GM21526 (cell line): ENCODE measurements at regions not wholly inside any gene's neighbourhood (a gene's known extent, or its start where the extent isn't known, plus 50 kb on each side); places are given as distances from the start of the nearest gene placed in this dataset.
"Not testable (repeated sequence)": the region's sequence is repeated elsewhere in the genome, so short reads cannot be mapped to it uniquely, and the experiment has no call there.

ENCODE experiments used
- ATAC-seq: cut with Tn5 transposase; IDR thresholded peaks from one replicate; pipeline ENCODE4 v1.9.1; 2021; ENCODE audit warnings: moderate library complexity; ENCODE audit not compliant: unreplicated experiment, low FRiP score

DNA sequence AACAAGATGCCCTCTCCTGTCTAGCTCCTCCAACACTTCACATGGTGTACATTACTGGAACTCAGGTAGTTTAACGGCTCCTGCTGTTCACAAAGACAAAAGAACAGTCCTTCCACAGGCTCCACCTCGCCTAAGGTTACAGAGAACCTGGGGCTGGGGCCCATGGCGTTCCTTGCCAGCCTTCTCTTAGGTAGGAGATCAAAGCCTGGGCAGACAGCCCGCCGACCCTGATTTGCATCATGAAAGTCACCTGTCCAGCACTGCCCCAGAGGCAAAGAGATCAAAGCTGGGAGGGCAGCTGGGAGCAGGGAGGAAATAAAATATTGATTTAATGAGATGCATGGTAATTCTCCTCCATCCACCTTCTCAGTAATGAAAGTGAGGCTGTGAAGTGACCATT is 115.0 kb upstream of the SLIT3 start:
- ATAC-seq: no peak

DNA sequence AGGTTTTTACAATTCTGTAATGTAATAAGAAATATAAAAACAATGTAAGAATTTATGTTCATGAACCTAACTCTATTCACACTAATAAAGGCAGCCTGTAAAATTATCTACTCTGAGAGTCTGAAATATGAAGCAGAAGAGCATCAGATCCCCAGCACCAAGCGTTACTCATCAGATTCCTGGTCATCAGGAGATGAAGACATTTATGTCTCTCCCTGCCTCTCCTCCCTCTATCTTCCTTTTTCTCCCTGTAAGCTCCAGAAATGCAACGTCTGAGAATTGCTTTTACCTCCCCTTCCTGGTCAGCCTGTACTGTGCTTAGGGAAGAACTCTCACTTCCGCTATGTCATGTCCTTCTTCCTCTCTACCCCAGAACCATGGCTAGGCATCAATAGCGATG is 114.4 kb upstream of the SLIT3 start:
- ATAC-seq: no peak

DNA sequence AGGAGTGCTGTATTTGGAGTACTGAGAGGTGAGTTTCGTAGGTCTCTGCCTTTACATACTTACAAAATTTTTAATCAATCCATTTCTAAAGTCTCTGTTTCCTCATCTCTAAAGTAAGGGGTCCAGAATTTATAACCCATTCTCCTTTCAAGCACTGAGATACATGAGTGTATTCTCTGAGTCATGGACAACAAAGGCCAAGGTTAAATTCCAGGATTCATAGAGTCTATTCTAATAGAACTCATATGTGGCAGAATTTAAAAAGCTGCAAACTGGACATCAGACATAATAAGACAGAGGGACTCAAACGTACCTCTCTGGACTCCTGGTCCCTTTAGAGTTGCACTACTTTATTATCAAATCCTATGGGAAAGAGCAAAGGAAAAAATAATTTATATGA is 112.5 kb upstream of the SLIT3 start:
- no peak for ATAC-seq

DNA sequence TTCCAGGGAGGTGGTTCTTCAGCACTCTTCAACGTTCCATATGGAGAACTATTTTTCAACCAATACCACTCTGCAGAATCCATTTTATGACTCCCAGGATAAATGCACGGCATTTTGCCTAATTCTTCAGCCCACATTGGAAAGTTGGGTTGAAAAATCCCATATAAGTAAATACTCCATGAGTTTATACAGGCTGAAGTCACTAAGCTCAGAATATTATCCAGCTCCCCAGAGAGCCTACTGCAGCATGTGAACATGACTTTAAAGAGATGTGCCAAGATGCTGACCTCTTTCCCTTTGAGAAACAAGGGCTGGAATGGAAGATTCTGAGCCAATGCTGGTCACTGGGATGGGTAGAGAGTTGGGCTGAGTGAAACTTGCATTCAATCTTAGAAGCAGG is 111.9 kb upstream of the SLIT3 start:
- no peak for ATAC-seq

DNA sequence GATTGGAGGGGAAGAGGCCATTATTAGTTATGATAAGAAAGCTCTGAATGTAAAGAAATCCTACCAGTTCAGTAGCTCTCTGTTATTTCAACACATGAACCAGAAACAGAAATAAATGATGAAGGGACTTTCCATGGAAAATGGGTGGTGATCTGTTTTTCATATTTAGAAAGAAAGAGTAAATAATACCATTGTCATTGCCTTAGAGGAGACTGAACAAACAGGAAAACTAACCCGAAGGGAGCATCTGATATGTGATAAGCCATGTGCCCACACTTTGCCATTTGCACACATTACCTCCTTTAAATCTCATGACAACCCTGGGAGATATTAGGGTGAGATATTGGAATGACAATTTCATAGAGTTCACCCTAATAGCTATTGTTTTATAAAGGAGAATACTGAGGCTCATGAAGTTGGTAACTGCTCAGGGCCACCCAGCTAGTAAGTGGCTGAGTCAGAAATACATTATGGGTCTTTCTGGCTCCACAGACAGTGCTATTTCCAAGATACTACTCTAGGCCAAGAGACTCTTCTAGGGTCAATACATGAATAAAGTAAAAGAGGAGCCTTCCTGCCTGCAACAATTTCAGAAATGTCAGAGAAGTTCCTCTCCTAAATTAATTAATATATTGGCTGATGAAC is 111.0 kb upstream of the SLIT3 start:
- ATAC-seq: no peak

DNA sequence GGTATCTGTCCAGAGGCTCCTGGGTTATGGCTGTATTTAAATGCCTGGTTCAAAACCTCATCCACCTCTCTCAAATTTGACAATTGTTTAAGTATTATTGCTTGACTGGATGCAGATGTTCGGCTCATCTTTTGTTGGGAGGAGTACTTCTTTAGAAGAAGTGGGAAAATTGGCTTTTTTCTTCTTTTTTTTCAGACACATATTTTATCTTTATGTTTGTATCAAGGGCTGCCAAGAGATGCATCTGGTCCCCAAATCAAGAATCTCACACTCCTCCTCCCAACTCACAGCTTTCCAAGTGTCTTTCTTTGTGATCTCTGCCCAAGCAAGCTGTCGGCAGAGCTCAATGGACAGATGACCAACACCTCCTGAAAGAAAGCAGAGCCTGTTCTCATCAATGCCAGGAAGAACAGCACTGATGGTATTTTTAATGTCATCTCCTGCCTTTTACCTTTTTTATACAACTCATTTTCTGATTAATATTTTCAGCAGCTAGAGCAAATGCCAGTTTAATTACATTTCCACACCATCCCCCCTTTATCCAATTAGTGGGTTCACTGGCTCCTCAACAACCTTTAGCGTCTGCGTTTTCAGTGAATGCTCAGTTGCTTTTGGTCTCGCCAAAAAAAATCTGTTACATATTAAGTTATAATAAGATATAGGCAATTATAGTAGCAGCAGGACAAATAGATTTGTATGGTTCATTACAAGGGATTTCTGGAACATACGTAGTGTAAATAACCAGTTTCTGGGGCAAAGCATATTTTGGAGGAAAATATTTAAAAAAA is 110.3 kb upstream of the SLIT3 start:
- no peak for ATAC-seq

DNA sequence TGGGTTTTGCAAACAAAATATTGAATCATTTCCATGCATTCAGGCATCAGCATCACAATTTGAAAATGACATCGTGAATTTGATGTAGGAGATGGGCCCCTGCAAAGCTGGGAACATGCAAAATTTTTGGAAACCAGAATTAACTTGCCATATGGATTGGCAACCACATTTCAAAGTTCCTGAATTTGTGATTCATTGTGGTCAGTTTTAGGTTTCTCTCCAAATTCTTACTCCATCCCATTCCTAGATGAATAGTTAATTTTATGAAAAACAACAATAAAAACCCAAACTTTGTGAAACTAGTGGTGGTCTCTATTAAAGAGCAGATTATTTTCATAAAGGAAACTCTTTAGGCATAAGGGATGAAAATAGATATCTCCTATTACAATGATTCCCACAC is 107.8 kb upstream of the SLIT3 start:
- no peak for ATAC-seq

- ATAC-seq: no peak
These were observed 107.2 kb upstream of the SLIT3 start for GRCh38 chr5:169408171-169408570.

DNA sequence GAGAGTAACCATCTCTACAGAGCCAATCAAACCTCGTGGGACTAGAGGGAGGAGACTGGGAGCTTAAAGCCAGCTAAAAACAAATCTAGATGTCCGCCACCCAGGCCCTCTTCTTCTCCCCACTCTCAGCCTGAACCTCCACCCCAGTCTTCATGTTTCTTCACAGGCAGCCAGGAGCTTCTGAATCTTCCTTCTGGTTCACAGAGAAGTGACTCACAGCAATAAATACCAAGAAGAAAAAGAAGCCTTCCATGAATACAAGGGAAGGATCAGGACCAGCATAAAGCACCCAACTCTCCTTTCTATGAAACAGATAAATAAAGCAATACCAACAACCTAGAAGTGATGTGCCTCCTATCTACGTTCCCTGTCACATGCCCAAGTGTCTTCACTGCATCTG is 103.3 kb upstream of the SLIT3 start:
- no peak for ATAC-seq

GRCh38 chr5:169398515-169398914 is 97.6 kb upstream of the SLIT3 start:
- ATAC-seq: no peak

- no peak for ATAC-seq
These were observed 94.2 kb upstream of the SLIT3 start for GRCh38 chr5:169395136-169395535.

GRCh38 chr5:169394371-169394770 is 93.4 kb upstream of the SLIT3 start:
- no peak for ATAC-seq

DNA sequence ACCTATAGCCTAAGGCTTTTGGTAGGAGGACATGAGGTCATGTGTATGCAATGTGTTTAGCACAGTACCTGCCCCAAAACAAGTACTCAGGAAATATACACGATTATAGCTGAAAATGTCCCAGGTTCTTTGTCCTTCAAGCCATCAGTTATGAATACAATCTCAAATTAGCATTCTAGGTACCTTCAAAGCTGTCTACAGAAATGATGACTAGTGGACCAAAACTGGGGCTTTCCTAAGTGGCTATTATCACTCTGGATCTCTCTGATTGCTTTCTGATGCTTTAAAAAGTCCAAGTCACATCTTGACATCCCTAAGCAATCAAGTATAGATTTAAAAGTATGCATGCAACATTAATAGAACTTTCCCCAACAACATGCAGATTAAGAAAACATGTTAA is 93.0 kb upstream of the SLIT3 start:
- ATAC-seq: no peak

DNA sequence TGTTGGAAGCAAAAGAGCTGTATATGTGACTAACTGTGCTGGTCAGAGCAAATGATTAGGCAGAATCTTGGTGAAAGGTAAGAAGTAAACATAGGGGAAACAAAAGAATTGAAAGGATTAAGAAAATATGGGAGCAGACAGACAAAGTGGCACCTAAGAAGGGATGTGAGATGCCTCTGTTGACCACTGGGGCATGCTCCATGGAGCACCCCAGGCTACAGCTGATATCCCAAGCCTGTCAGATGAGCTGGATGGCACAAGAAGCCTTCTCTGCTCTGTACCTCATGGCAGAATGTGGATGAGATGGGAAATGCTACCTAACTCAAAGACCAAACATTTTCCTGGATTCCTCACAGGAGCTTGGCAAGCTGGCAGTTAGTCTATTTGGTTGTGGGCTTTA is 89.3 kb upstream of the SLIT3 start:
- no peak for ATAC-seq

DNA sequence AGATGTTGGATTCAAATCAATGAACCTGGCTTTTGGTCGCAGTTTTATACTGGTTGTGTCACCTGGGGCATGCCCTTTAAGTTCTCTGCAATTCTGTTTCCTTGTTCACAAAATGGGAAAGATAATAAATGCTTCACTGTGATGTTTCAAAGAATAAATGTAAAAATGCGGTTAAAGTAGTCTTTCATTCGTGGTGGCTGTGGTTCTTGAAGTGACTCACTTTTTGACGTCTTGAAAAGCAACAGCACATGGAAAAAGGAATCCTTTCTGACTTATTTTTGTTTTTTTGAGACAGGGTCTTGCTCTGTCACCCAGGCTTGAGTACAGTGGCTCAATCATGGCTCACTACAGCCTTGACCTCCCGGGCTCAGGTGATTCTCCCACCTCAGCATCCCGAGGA is 88.4 kb upstream of the SLIT3 start:
- no peak for ATAC-seq

- ATAC-seq: no peak
These were observed 84.7 kb upstream of the SLIT3 start for GRCh38 chr5:169385636-169386035.

DNA sequence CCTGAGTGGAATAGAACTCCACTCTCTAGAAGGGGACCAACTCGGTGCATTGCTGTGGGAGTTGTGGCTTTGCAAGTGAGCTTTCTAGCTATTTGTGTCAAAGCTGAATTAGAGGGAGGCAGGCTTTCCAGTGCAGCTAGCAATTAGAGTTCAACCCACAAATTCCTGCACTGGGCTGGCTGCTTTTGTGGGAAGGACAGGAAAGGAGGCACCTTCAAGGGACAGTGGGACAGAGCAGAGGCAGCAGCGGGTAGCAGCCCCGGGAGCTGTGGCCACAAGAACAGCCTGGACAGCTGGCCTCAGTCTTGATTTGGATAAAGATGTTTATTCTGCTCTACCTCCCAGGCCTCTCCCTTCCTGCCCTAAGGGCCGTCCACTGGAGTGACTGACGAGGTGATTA is 83.7 kb upstream of the SLIT3 start:
- no peak for ATAC-seq

DNA sequence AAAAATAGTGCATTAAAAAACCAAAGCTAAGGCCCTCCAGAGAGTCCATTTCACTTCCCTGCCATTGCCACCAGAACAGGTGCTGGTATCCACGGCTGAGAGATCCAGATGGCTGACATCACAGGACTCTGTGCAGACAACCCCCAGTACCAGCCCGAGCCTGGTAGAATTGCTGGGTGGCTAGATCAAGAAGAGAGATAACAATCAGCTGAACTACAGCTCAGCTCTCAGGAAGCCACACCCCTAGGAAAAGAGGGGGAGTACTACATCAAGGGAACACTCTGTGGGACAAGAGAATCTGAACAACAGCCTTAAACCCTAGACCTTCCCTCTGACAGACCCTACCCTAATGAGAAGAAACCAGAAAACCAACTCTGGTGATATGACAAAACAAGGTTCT is 73.8 kb upstream of the SLIT3 start:
- no peak for ATAC-seq

DNA sequence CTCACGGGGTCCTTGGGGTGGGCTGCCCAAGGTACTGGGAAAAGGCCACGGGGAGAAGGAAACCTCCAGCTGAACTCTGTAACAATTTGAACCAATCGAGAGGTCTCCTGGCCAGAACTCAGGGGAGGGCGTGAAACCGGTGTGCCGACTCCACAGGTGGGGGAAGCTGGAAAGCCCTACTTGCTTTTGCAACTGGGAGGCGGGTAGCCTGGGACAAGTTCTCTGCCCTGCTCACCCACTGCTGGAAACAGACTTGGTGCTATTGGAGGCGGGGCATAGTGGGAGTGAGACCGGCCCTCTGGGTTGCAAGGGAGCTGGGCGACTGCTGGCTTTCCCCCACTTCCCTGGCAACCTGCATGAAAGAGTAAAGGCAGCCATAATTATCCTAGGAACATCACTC is 73.2 kb upstream of the SLIT3 start:
- ATAC-seq: no peak

DNA sequence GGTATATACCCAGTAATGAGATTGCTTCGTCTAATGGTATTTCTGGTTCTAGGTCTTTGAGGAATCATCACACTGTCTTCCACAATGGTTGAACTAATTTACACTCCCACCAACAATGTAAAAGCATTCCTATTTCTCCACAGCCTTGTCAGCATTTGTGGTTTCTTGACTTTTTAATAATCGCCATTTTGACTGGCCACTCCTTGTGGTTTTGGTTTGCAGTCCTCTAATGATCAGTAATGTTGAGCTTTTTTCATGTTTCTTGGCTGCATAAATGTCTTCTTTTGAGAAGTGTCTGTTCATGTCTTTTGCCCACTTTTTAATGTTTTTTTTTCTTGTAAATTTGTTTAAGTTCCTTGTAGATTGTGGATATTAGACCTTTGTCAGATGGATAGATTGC is 70.9 kb upstream of the SLIT3 start:
- ATAC-seq: not testable (repeated sequence)

GRCh38 chr5:169369130-169369529 is 68.2 kb upstream of the SLIT3 start:
- ATAC-seq: no peak

GRCh38 chr5:169367861-169368260 is 66.9 kb upstream of the SLIT3 start:
- no peak for ATAC-seq
